Glutamatergic neuron (in vitro differentiated cells): ENCODE measurements at regions not wholly inside any gene's neighbourhood (a gene's known extent, or its start where the extent isn't known, plus 50 kb on each side); places are given as distances from the start of the nearest gene placed in this dataset.
"Not testable (repeated sequence)": the region's sequence is repeated elsewhere in the genome, so short reads cannot be mapped to it uniquely, and the experiment has no call there.

ENCODE experiments used
- DNase-seq: peaks from one replicate; pipeline ENCODE4 v3.0.0; 2022
- H3K27ac Mint-ChIP-seq: one replicate; pipeline ENCODE4 v1.8.0; 2020; ENCODE audit warnings: mild to moderate bottlenecking, mixed read lengths, inconsistent platforms; ENCODE audit not compliant: unreplicated experiment
- H3K27me3 Mint-ChIP-seq: one replicate; pipeline ENCODE4 v1.8.0; 2020; ENCODE audit warnings: mild to moderate bottlenecking, moderate library complexity, mixed read lengths, inconsistent platforms; ENCODE audit not compliant: unreplicated experiment
- H3K36me3 Mint-ChIP-seq: one replicate; pipeline ENCODE4 v1.8.0; 2020; ENCODE audit warnings: mild to moderate bottlenecking, mixed read lengths, inconsistent platforms; ENCODE audit not compliant: unreplicated experiment
- H3K4me1 Mint-ChIP-seq: one replicate; pipeline ENCODE4 v1.8.0; 2020; ENCODE audit warnings: mild to moderate bottlenecking, low read depth, mixed read lengths, inconsistent platforms; ENCODE audit not compliant: unreplicated experiment
- H3K4me3 Mint-ChIP-seq: one replicate; pipeline ENCODE4 v1.8.0; 2020; ENCODE audit warnings: mild to moderate bottlenecking, mixed read lengths, inconsistent platforms; ENCODE audit not compliant: unreplicated experiment
- H3K9me3 Mint-ChIP-seq: one replicate; pipeline ENCODE4 v1.8.0; 2020; ENCODE audit warnings: mild to moderate bottlenecking, moderate library complexity, mixed read lengths, inconsistent platforms; ENCODE audit not compliant: unreplicated experiment
- CTCF ChIP-seq: fragments of 200-600 bp; sonication (generic); IDR thresholded peaks from one replicate; pipeline ENCODE4 v1.5.0; 2021; ENCODE audit not compliant: partially characterized antibody, unreplicated experiment

- no peak for TF ChIP-seq CTCF
- no peaks in the 10 kb centered on the region for H3K36me3 Mint-ChIP-seq
- peaks cover 23% of the 10 kb centered on the region for H3K4me1 Mint-ChIP-seq
- no peak for DNase-seq
- peaks cover 7% of the 10 kb centered on the region for H3K27me3 Mint-ChIP-seq
- H3K27ac Mint-ChIP-seq = no peak overlapping the region
- no peak overlapping the region for H3K4me3 Mint-ChIP-seq
- no peaks in the 10 kb centered on the region for H3K9me3 Mint-ChIP-seq
Observed at GRCh38 chr7:91357379-91357778, 93.1 kb downstream of the FZD1 start.

- no peak for DNase-seq
- TF ChIP-seq CTCF = no peak
- Mint-ChIP-seq H3K36me3 (no peaks in the 10 kb centered on the region), H3K27me3 (peaks cover 7% of the 10 kb centered on the region), H3K9me3 (no peaks in the 10 kb centered on the region), H3K4me1 (peaks cover 23% of the 10 kb centered on the region), H3K27ac (no peak overlapping the region), H3K4me3 (no peak overlapping the region)
Observed at GRCh38 chr7:91357901-91358300, 93.7 kb downstream of the FZD1 start.

- no peak for TF ChIP-seq CTCF
- H3K27ac Mint-ChIP-seq = no peak overlapping the region
- peaks cover 7% of the 10 kb centered on the region for H3K27me3 Mint-ChIP-seq
- no peak for DNase-seq
- no peaks in the 10 kb centered on the region for H3K36me3 Mint-ChIP-seq
- no peaks in the 10 kb centered on the region for H3K9me3 Mint-ChIP-seq
- peaks cover 25% of the 10 kb centered on the region for H3K4me1 Mint-ChIP-seq
- no peak overlapping the region for H3K4me3 Mint-ChIP-seq
Observed at GRCh38 chr7:91358303-91358702, 94.1 kb downstream of the FZD1 start.

- DNase-seq, H3K27me3 Mint-ChIP-seq, H3K9me3 Mint-ChIP-seq, H3K27ac Mint-ChIP-seq, H3K36me3 Mint-ChIP-seq, H3K4me3 Mint-ChIP-seq: not testable (repeated sequence)
- peaks cover 13% of the 10 kb centered on the region for H3K4me1 Mint-ChIP-seq
Observed at GRCh38 chr7:91365097-91365496, 100.9 kb downstream of the FZD1 start.

GRCh38 chr7:91366091-91366490, 101.9 kb downstream of the FZD1 start:
- Mint-ChIP-seq H3K27me3 (peaks cover 2% of the 10 kb centered on the region), H3K4me3 (no peak overlapping the region), H3K9me3 (no peaks in the 10 kb centered on the region), H3K36me3 (no peaks in the 10 kb centered on the region), H3K27ac (no peak overlapping the region), H3K4me1 (peaks cover 12% of the 10 kb centered on the region)
- no peak for DNase-seq
- TF ChIP-seq CTCF = no peak
